ENCODE measurements at regions not wholly inside any gene's neighbourhood (a gene's known extent, or its start where the extent isn't known, plus 50 kb on each side); places are given as distances from the start of the nearest gene placed in this dataset.
"Not testable (repeated sequence)": the region's sequence is repeated elsewhere in the genome, so short reads cannot be mapped to it uniquely, and the experiment has no call there.

DNA sequence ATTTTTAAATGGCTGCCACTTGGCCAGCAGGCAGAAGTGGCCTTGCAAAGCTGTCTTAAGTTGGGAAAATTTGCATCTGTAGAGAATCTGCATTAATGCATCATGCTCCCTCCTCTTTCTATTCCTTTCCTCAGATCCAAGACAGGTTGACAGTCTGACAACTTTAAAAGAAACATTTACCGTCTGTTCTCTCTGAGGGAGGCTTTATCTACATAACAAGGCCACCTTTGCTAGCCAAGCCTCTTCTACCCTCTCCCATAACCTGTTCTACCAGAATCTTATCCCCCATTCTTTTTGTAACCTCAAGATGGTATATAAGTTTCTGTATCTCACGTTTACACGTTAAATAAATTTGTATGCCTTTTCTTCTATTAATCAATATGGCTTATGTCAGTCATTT lies 271.9 kb downstream of the OSTF1 start:
- no peak for DNase-seq
- POLR2A ChIA-PET = no interaction called here
- H3K4me1 Mint-ChIP-seq = no peaks in the 10 kb centered on the region
- H3K9me3 Mint-ChIP-seq = peaks cover 1% of the 10 kb centered on the region
- H3K4me3 Mint-ChIP-seq = no peak overlapping the region
- H3K27ac Mint-ChIP-seq = no peak overlapping the region
- no peaks in the 10 kb centered on the region for H3K36me3 Mint-ChIP-seq
- H3K27me3 Mint-ChIP-seq = no peaks in the 10 kb centered on the region
- ATAC-seq (ENCODE audit: low read depth) = no peak

DNA sequence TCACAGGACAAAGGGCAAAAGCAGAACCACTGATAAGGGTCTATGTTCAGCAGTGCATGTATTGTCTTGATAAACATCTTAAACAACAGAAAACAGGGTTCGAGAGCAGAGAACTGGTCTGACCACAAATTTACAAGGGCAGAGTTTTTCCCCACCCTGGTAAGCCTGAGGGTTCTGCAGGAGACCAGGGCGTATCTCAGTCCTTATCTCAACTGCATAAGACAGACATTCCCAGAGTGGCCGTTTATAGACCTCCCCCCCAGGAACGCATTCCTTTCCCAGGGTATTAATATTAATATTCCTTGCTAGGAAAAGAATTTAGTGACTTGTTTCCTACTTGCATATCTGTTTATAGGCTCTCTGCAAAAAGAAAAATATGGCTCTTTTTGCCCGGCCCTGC lies 274.1 kb downstream of the OSTF1 start:
- H3K27ac Mint-ChIP-seq; DNase-seq; H3K4me3 Mint-ChIP-seq; H3K27me3 Mint-ChIP-seq; ATAC-seq (ENCODE audit: low read depth); H3K36me3 Mint-ChIP-seq; POLR2A ChIA-PET; H3K4me1 Mint-ChIP-seq; H3K9me3 Mint-ChIP-seq: not testable (repeated sequence)

DNA sequence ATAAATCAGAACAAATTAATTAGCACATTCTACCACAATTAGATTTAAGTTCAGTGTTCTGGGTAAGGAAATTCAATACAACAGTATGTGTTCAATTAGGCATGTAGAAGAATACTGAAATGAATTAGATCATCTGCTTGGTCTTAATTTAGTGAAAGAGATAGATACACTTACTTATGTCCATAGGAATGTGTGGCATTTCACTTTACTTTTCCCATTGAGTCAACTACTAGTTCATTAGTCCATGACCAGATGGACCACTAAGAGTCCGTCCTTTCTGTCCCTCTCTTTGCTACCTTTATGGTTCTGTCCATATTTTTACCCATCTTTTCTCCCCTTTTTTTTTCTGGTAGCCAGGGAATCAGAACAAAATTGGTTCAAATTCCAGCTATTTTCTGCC lies 276.9 kb downstream of the OSTF1 start:
- H3K27me3 Mint-ChIP-seq = no peaks in the 10 kb centered on the region
- DNase-seq (no peak), ATAC-seq (ENCODE audit: low read depth) (no peak)
- H3K9me3 Mint-ChIP-seq = peaks cover 1% of the 10 kb centered on the region
- no peak overlapping the region for H3K27ac Mint-ChIP-seq
- no peaks in the 10 kb centered on the region for H3K36me3 Mint-ChIP-seq
- H3K4me3 Mint-ChIP-seq = no peak overlapping the region
- H3K4me1 Mint-ChIP-seq = no peaks in the 10 kb centered on the region
- POLR2A ChIA-PET = no interaction called here

DNA sequence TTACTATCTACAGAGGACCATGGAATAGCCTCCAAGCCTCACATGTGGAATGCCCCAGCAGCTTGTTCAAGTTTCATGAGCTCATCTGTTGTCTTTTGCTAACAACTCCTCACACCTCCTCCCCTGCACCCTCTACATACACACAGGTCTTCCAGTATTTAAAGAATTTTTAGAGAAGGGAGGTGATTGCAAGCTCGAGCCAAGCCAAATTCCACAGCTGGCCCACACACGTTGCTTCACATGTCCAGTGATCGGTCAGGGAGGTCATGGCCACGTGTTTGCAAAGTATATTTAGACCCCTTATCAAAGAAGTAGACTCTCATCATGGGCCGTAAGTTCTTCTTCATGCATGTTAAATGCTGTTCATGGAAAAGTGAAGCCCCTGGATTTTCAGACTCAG lies 281.7 kb downstream of the OSTF1 start:
- no peak overlapping the region for H3K27ac Mint-ChIP-seq
- no peak overlapping the region for H3K4me3 Mint-ChIP-seq
- POLR2A ChIA-PET = no interaction called here
- H3K27me3 Mint-ChIP-seq = no peaks in the 10 kb centered on the region
- peaks cover 1% of the 10 kb centered on the region for H3K9me3 Mint-ChIP-seq
- ATAC-seq (ENCODE audit: low read depth) (no peak), DNase-seq (no peak)
- H3K36me3 Mint-ChIP-seq = no peaks in the 10 kb centered on the region
- H3K4me1 Mint-ChIP-seq = no peaks in the 10 kb centered on the region

DNA sequence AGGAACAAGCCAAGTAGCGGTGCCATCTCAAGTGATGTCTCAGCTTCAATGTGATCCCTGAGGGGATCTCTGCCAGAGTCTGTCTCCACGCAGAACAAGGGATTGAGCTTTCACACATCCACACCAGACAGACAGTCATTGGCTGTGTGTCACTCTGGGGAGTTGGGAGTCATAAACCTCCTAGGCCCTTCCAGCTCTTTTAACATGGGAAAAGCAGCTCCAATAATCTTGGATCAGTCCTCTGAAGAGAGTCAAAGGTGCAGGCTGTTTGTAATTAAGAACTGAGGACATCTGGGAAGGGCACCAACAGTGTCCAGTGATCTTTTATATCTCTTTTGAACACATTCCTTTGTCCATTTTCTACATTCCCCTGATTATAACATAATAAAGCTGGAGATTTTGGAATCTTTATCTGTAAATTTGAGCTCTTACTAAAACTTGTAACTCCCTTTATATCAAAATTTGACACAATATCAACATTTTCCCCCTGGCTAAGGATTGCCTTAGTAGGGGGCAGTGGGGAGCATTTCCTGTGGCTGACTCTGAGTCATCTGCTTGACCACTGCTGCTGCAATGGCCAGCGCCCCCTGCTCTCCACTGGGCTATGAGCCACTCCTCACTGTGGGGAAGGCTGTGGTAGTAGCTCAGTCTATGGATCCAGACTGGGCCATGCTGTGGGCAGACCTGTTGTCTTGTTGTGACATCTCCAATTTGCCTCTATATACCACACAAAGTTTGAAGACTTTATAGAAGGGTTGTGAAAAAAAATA lies 284.4 kb downstream of the OSTF1 start:
- no peaks in the 10 kb centered on the region for H3K9me3 Mint-ChIP-seq
- H3K4me3 Mint-ChIP-seq = no peak overlapping the region
- no peaks in the 10 kb centered on the region for H3K4me1 Mint-ChIP-seq
- POLR2A ChIA-PET = no interaction called here
- DNase-seq = no peak
- no peaks in the 10 kb centered on the region for H3K27me3 Mint-ChIP-seq
- H3K36me3 Mint-ChIP-seq = no peaks in the 10 kb centered on the region
- no peak overlapping the region for H3K27ac Mint-ChIP-seq
- ATAC-seq (ENCODE audit: low read depth) = no peak

DNA sequence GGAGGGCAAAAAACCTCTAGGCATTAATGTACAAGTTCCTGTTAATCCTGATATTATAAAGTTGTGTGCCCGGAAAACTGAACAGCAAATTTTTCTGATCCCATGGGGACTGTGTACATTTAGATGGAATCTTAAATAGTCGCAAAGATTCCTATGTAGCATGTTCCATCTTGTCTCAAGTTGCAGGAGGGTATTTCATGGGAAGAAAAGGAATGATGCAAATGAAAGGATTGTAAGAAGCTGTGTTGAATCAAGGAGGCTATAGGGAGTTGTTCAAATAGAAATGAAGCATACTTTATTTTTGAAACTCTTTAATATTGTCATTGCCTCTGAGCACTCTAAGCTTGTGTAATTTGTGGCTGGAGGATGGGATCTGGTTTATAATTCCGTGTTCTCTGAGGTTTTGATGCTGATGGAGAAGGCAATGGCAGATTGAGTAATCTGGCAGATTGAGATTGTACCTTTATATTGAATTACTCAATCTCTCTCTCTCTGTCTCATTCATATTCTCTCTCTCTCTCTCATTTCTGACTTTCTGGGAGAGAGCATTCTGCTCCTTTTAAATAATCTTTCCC lies 288.5 kb downstream of the OSTF1 start:
- no peak for DNase-seq
- no peaks in the 10 kb centered on the region for H3K27me3 Mint-ChIP-seq
- no peaks in the 10 kb centered on the region for H3K36me3 Mint-ChIP-seq
- no peak overlapping the region for H3K4me3 Mint-ChIP-seq
- no peaks in the 10 kb centered on the region for H3K4me1 Mint-ChIP-seq
- POLR2A ChIA-PET = no interaction called here
- H3K27ac Mint-ChIP-seq = no peak overlapping the region
- ATAC-seq (ENCODE audit: low read depth) = no peak
- H3K9me3 Mint-ChIP-seq = no peaks in the 10 kb centered on the region

DNA sequence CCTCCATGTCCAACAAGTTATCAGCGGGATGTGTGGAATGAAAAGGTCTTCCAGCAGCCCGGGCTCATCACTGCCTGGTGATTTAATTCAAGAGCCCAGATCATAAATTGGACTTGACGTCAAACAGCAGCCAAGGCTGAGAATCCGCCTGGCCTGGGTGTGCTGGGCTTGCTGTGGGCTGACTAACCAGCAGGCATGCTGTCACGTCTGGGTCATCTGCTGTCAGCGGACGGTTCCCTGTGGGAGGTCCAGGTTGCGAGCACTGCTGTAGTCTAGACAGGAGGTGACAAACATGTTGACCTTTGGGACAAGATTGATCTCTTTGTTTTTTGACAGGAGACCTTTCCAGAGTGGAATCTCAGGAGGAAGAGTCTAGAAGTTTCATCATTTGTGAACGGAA lies 289.7 kb downstream of the OSTF1 start:
- POLR2A ChIA-PET = no interaction called here
- H3K4me3 Mint-ChIP-seq = no peak overlapping the region
- H3K27me3 Mint-ChIP-seq = no peaks in the 10 kb centered on the region
- no peak for DNase-seq
- no peak overlapping the region for H3K27ac Mint-ChIP-seq
- no peak for ATAC-seq (ENCODE audit: low read depth)
- H3K36me3 Mint-ChIP-seq = no peaks in the 10 kb centered on the region
- no peaks in the 10 kb centered on the region for H3K4me1 Mint-ChIP-seq
- no peaks in the 10 kb centered on the region for H3K9me3 Mint-ChIP-seq

DNA sequence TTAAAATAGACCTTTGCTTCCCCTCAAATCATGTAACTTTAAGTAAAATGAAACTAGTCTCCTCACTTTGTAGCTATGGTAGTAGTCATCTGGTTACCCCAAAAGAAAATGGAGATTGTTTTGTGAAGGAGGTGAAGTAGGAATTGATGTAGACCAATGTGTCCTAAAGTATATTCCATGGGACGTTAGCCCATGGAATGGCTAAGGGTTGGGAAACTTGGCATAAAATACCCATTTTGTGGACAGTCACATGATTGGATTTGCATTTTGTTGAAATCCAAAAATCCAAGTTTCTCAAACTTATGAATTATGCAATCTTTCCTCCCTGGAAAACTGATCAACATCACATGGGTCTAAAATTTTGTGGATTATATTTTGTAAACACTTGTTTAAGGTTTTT lies 290.6 kb downstream of the OSTF1 start:
- no peak overlapping the region for H3K27ac Mint-ChIP-seq
- no peaks in the 10 kb centered on the region for H3K4me1 Mint-ChIP-seq
- H3K4me3 Mint-ChIP-seq = no peak overlapping the region
- H3K36me3 Mint-ChIP-seq = no peaks in the 10 kb centered on the region
- H3K9me3 Mint-ChIP-seq = no peaks in the 10 kb centered on the region
- POLR2A ChIA-PET = no interaction called here
- DNase-seq (no peak), ATAC-seq (ENCODE audit: low read depth) (no peak)
- H3K27me3 Mint-ChIP-seq = no peaks in the 10 kb centered on the region

DNA sequence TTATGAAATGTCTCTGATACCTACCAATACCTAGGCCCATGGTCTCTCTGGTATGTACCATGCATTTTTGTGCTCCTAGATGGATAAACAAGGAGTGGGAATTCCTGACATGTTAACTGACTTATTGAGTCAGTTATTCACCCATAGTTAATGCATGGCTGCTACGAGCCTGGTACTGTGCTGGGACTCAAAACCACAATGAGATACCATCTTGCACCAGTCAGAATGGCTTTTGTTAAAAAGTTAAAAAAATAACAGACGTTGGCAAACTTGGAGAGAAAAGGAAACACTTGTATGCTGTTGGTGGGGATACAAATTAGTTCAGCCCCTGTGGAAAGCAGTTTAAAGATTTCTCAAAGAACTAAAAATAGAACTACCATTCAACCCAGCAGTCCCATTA lies 293.8 kb downstream of the OSTF1 start:
- H3K4me3 Mint-ChIP-seq = no peak overlapping the region
- peaks cover 6% of the 10 kb centered on the region for H3K9me3 Mint-ChIP-seq
- H3K4me1 Mint-ChIP-seq = no peaks in the 10 kb centered on the region

DNA sequence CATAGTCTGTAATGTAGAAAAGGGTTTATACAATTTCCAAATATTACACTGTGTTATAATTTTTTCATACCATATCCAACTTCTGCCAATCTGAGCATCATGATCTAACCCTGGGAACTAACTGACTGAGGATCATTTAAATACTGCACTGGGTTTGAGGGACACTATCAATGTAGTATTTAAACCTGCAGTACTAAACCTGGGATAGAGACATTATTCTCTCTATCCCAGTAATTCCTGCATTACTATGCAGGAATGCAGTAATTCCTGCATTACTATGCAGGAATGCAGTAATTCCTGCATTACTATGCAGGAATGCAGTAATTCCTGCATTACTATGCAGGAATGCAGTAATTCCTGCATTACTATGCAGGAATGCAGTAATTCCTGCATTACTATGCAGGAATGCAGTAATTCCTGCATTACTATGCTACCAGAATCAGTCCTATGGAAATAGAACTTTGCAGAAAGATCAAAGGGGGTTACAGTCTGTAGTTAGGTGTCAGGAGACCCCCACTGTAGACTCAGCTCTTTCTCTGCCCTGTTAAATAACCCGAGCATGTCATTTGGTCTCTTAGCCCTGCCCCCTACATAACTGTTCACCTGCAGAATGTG lies 295.2 kb downstream of the OSTF1 start:
- POLR2A ChIA-PET; ATAC-seq (ENCODE audit: low read depth); H3K27me3 Mint-ChIP-seq: not testable (repeated sequence)

More for the DNA sequence above, 293.8 kb downstream of the OSTF1 start:
- Mint-ChIP-seq H3K27me3 (no peaks in the 10 kb centered on the region), H3K36me3 (no peaks in the 10 kb centered on the region), H3K27ac (no peak overlapping the region)
- ATAC-seq (ENCODE audit: low read depth) (no peak), DNase-seq (no peak)
- POLR2A ChIA-PET = no interaction called here

DNA sequence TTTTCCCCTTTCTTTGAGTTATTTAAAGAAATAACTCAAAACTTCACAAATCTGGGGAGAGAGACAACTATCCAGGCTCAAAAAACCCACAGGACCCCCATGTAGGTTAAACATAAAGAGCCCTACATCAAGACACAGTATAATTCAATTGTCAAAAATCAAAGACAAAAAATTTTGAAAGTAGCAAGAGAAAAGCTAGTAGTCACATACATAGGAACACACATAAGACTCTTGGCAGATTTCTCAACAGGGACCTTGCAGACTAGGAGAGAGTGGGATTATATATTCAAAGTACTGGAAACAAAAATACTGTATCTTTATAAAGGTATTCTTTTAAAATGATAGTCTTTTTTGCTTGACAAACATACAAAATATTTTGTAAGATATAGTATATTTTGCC lies 296.9 kb downstream of the OSTF1 start:
- Mint-ChIP-seq H3K9me3 (peaks cover 7% of the 10 kb centered on the region), H3K27ac (no peak overlapping the region), H3K27me3 (no peaks in the 10 kb centered on the region), H3K4me1 (no peaks in the 10 kb centered on the region), H3K36me3 (no peaks in the 10 kb centered on the region), H3K4me3 (no peak overlapping the region)
- DNase-seq (no peak), ATAC-seq (ENCODE audit: low read depth) (no peak)
- POLR2A ChIA-PET = no interaction called here

More for the DNA sequence above, 295.2 kb downstream of the OSTF1 start:
- H3K9me3 Mint-ChIP-seq, H3K36me3 Mint-ChIP-seq, DNase-seq, H3K27ac Mint-ChIP-seq, H3K4me1 Mint-ChIP-seq, H3K4me3 Mint-ChIP-seq: not testable (repeated sequence)

DNA sequence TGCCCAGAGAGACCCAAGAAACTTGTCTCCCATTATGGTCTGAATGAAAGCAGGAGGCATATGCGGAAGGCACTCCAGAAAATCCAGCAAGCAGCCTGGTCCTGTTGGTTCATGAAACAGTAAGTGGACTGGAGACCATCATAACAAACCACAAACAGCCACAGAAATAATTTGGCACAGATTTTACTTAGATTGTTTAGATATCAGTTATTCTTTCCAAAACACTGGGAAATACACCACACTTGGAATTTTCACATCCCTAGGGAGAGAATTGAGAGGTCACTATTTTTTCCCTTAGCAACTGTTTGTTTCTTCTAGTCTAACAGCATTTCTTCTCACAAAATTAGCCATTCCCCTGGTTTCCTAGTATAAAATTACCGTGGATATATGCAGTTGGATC lies 300.8 kb downstream of the OSTF1 start:
- ATAC-seq (ENCODE audit: low read depth) = no peak
- Mint-ChIP-seq H3K9me3 (peaks cover 7% of the 10 kb centered on the region), H3K36me3 (no peaks in the 10 kb centered on the region), H3K4me3 (no peak overlapping the region), H3K4me1 (no peaks in the 10 kb centered on the region), H3K27me3 (no peaks in the 10 kb centered on the region), H3K27ac (no peak overlapping the region)
- DNase-seq = no peak
- POLR2A ChIA-PET = no interaction called here

DNA sequence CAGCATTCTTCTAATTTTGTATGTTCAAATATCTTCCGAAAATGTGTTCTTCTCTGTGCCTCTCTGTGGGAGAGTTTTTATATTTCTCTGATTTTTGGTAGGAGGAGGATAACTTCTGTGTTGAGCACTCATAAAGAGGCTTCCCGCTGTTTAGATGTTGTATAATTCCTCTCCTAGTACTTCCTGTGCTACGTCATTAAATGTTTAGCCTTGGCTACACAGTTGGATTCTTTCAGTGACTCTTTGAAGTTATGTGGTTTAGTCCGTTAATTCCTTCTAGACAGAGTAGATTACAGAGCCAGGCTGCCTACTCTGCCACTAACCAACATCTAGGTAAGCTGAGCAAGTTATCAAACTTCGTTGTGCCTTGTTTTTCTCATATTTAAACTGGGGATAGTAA lies 302.6 kb downstream of the OSTF1 start:
- no peak overlapping the region for H3K4me3 Mint-ChIP-seq

DNA sequence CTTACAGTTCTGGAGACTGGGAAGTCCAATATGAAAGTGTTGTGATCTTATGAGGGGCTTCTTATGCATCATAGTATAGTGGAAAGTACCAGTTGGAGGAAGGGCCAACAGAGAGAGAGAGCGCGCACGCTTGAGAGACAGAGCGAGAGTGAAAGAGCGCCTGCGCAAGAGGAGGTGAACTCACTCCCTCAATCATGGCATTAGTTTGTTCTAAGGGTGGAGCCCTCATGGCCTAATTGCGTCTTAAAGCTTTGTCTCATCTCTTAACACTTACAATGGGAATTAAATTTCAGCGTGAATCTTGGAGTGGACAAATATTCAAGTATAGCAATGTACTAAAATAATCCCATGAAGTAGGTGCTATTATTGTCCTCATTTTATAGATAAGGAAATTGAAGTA lies 303.2 kb downstream of the OSTF1 start:
- no peak for ATAC-seq (ENCODE audit: low read depth)
- no peaks in the 10 kb centered on the region for H3K36me3 Mint-ChIP-seq

More for the DNA sequence above, 302.6 kb downstream of the OSTF1 start:
- Mint-ChIP-seq H3K27me3 (no peaks in the 10 kb centered on the region), H3K9me3 (peaks cover 2% of the 10 kb centered on the region), H3K27ac (no peak overlapping the region), H3K4me1 (no peaks in the 10 kb centered on the region), H3K36me3 (no peaks in the 10 kb centered on the region)
- no peak for ATAC-seq (ENCODE audit: low read depth)
- POLR2A ChIA-PET = no interaction called here
- DNase-seq = no peak

More for the DNA sequence above, 303.2 kb downstream of the OSTF1 start:
- Mint-ChIP-seq H3K27ac (no peak overlapping the region), H3K9me3 (peaks cover 2% of the 10 kb centered on the region), H3K27me3 (no peaks in the 10 kb centered on the region), H3K4me1 (no peaks in the 10 kb centered on the region), H3K4me3 (no peak overlapping the region)
- no peak for DNase-seq
- POLR2A ChIA-PET = no interaction called here
